HG02763 (cell line): ENCODE measurements at regions not wholly inside any gene's neighbourhood (a gene's known extent, or its start where the extent isn't known, plus 50 kb on each side); places are given as distances from the start of the nearest gene placed in this dataset.

Experiments used
- ATAC-seq: cut with Tn5 transposase; IDR thresholded peaks from one replicate; pipeline ENCODE4 v1.9.1; 2021; ENCODE audit warnings: mild to moderate bottlenecking, moderate library complexity; ENCODE audit not compliant: unreplicated experiment

DNA sequence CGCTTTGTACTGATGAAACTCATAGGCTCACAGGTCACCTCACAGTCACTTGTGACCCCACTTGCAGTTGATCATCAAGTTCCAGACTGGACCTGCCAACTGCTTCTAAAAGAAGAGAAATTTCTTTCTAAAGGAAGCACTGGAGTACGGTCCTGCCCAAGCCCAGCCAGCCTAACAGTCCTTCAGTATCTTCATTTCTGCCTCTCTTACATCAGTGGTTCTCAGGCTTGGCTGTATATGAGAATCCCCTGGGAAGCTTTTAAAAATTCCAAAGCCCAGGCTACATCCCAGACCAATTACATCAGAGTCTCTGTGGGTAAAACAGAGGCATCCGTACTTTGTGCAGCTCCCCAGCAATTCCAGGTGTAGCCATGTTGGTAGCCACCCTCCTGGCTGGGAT, 282.1 kb downstream of the NFIB start:
- no peak for ATAC-seq

DNA sequence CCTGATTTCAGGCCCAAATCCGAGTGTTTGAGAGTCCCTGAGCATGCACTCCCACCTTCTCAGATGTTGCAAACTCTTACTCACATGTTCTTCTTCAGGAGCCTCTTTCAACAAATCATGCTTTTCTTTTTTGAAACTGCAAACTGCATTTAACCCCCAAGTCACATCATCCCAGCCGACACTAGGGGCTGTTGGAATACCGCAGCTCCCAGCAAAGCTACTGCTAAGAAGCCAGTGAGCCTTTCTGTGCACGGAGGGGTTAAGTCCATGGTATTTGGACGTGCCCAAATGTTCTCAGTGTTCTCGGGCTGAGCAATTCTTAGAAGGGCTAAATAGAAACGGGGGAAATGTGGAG, 282.9 kb downstream of the NFIB start:
- ATAC-seq: no peak

DNA sequence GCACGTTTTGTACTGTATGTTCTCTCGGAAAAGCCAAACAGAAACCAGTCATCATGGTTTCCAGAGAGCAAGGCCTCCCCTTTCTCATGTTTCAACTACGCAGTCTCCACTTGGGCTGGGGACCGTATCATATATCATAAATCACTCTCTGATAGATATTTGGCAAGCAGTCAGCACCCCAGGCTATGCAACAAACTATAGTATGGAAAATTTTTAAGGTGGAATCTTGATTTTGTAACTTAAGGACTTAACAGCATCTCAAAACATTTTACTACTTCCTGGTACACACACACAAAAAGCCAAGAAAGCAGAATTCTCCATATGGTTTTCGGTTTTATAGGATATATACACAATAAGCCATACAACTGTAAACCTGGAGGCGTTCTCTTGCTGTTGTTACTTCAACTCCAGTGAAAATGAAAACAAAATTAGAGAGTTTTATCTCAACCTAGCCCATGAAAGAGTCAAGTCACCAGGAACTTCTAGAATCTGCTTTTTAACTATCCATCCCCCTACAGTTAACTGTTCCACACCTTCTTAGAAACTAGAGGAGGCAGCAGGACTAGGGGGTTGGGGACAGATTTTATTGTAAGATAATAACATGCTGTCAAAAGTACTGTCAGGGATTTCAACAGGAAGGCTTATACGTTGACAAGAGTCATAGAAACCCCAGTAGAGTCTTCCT, 283.4 kb downstream of the NFIB start:
- no peak for ATAC-seq

DNA sequence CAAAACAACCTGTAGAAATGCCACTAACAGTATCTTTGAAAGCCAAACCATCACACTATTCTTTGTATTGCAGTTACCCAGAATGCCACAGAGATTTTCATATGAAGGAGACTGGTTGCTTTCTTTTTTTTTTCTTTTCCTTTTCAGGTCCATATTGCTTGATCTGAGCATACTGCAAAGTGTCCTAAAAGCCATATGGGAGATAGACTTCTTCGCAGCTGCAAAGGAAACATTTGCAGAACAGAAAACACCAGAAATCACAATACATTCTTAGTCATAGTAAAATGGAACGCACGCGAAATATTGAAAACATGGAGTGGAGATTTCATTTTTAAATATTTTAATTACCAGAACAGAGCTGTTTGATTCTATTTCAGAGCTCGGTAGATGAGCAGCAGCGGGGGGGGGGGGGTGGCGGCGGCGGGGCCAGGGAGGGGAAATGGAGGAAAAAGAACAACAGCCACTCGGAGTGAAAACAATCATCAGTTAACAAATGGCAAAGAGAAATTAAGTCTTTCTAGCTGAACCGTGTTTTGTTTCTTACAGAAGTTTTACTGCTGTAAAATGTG, 284.1 kb downstream of the NFIB start:
- ATAC-seq: no peak

DNA sequence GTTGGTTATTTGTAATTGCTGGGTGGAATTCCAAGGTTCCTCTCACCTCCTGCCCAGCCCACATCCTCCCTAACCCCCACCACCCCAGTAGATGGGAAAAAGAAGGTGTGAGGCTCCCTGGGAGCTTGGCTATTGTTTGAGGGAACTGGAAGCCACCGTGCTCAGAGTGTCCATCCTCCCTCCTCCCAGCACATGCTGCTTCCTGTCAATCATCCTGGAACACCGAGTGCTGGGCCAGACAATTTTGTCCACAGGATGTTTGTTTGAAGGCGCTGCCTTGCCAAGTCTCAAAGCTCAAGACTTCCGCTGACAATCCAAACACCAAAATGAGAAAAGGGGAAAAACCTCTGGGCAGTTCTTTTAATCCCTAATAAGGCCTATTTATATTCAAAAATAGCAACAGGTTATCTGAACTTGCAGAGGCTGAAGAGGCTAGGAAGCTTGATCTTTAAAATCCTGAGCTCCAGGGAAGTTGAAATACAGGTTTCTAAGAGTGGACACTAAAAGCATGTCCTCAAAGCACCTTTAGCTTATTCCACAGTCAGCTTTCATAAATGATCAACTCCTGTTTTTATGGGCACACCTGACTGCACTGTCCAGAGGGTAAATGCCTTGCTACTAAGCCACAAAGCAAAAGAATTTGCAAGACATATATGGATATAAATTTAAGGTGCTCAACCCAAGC, 286.7 kb downstream of the NFIB start:
- ATAC-seq: no peak

DNA sequence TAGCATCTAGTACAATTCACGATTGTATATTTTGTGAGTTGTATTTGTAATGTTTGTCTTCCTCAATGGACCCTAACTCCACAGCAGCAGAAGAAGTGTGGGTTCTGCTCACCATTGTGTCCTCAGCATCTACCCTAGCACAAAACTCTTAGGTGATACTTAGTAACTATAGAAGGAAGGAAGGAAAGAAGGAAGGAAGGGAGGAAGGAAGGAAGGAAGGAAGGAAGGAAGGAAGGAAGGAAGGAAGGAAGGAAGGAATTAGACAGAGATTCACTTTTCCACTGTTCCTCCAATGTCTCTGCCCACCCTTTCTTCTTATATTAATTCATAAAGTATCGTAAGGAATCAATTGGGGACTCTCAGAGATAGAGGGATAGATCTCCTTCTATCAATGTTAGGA, 288.2 kb downstream of the NFIB start:
- ATAC-seq: no peak

DNA sequence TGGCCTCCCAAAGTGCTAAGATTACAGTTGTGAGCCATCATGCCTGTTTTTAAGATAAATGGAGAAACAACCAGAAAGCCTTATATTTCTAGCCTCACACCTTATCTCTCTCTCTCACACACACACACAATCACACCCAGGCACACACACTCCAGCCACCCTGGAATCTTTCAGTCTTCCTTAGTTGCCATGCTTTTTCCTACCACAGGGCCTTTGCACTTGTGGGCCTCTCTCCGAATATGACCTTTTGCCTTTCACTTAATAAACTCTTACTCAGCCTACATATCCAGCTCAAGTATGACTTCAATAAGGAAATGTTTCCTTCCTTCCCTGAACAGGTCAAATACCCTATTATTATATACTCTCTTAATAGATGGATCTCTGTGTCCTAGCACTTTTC, 290.7 kb downstream of the NFIB start:
- ATAC-seq: no peak

DNA sequence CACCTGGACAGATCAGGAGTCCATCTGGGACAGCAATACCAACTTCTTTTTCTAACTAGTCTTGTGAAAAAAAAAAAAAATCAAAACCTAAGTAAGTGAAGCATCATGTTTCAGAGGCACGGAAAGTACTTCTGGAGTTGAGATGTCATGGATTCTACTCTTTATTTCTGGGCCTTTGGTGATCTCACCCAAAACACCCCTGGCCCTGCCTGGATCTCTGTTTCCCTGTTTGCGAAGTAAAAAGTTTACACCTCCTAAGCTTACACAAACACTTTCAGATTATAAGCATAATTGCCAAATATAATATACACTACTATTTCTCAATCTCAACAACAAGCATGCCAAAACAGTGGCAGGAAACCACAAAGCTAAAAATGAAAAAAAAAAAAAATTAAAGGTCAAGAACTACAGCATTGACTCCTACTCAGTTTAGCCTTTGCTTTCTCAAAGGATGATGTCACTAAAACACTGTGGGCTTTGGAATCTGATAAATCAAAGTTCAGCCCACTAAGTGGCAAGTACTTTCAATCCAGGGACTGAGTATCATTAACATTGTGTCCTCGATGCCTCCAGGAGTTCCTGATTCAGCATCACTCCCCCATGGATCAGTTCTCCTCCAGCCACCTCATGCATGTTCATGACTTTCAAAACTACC, 291.9 kb downstream of the NFIB start:
- ATAC-seq: no peak

DNA sequence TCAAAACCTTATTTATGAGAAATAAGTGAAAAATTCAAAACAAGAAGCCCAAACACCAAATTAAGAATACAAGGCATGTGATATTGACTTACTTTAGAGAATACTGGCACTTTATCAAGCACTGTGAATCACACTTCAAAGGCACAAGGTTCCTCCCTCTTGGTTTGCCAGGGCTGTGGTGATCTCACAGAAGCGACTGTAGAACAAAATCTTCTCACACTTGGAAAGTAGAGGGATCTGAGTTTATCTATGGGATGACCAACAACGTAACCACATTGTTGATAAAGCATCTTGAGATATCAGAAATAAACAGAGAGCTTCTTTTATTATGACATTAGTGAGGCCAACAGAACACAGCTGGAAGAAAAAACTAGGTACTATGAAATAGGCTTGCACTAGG, 295.9 kb downstream of the NFIB start:
- ATAC-seq: no peak

DNA sequence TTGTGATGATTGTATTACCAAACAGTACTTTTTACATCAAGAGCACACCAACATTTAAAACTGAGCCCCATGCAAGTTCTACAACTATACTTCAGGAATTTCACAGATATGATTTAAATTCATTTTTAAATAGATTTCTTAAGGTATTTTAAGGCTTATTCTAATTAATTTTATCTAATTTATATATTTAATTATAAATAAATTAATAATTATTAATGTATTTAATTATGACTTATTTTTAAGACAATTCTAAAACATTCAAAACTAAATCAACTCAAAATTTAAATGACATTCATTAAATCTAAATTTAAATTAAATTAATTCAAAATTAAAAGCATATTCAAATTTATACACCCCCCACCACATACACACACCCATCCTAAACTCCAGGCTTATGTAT, 299.2 kb downstream of the NFIB start:
- ATAC-seq: no peak

DNA sequence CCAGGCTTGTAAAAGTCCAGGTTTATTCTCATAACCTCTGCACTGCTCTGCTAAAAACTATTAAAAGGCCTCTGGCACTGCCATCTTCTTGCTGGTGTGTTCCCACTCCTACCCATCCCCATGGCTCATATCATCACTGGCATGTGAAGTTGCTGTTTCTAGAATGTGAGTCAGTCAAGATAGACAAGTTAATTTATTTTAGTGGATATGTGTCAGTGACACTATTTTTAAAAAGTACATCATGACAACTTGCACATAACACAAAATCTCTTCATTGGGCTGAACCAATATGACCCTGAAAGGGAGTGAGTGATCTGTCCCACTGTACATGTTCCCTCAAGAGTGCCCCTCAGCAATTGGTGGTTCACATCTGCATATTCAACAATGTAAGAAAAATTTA, 299.7 kb downstream of the NFIB start:
- no peak for ATAC-seq

DNA sequence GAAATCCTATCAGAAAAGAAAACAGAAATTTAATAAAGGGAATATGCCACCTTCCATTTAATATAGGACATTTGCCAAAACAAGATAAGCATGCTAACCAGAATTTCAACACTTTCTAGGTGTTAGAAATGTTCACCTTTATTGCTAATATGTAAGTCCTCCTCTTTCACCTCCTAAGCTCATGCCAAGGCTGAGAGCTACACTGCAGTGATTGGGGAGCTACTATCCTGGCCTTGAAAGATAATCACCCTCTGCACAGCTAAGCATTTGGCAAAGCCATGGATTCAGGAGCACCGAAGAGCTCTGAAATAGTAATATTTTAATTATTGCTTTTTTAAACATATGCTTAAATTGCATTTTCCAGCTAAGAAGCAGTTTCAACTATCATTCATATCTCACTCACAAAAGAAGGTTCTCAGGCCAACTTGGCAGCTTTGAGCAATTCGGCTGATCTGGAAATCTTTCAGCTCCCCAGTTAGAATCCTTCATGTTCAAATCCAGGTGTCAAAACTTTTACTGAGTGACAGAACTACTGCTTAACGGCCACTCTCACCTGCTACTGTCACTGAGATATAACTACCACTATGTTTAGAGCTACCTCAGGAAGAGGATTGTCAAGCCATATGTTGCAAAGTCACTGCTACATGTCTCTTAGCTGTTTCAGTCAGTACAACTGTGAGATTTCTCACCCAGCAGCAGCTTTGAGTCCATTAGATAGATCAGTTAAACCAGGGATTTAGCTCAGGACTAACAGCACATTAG, 302.0 kb downstream of the NFIB start:
- no peak for ATAC-seq

DNA sequence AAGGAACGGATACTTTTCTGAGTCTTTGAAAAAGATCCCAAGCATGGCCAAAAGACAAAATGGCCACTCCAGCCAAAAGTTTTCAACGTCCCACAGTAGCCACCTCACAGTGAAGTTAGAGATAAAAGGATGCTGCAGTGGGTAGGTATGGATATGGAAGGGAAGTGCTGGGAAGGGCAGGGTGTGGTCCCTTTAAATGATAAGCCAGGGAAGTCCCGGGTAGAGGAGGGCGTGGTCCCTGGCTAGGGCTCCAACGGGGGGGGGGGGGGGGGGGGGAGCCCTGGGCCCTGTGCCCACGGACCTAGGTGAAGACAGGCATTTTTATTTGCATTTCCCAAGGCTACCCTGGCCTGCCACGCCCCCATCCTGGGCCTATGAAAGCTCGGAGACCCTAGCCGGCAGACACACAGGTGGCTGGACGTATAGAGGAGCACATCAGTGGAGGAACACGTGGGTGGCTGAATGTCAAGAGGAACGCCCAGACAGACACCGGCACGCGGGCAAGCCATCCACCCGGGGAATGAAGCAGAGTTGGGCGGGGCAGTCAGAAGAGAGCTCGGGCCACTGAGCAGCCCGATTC, 306.7 kb downstream of the NFIB start:
- ATAC-seq: no peak

DNA sequence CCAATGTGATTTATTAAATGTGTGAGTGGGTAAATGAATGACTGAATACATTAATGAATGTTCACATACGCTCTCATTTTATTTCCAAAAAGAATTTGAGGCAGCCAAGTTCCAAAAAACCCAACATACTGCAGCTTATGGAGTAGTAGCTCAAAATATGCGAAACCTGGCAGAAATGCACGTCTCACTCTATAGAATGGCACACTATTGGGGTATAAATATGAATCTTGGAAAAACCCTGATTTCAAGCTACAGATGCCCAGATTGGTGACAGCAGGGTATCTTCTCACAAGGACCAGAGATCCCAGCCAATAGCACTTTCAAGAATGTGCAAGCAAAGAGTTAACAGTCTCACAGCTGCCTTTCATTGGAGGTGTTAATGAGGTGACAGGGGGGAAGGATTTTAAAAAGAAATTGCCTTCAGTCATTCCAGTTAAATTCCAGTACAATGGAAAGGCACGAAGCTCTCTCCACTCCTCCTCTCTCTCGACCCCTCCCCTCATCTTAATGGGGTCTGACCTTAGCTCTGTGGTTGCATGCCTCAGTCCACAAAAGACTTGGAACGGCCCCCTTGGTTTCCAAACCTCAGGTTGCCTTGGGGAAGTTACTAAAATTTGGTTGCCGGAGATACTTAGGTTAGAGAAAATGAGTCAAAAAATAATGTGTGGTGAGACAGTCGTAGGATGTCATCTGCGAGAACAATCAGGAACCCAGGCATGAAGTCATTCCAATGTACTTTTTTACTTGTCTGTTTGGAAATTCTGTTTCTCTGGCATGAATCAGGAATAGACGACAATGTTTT, 307.4 kb downstream of the NFIB start:
- ATAC-seq: no peak

DNA sequence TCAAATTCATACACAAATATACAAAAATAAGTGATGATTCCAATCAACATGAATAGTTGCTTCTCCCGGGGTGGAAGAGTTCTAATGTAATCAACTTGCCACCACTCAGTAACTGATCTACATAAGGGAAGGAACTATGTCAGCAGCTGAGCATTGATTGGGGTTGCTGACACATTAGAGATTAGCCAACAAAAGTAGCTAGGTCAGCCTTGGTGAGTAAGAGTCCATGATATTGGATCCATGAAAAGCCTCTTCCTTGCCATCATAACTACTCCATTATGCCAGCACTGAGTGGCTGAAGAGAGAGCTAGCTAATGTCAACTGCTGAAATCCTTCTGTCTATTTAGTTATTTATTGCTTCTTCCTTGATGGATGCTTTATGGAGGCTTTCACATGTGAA, 309.8 kb downstream of the NFIB start:
- ATAC-seq: no peak

DNA sequence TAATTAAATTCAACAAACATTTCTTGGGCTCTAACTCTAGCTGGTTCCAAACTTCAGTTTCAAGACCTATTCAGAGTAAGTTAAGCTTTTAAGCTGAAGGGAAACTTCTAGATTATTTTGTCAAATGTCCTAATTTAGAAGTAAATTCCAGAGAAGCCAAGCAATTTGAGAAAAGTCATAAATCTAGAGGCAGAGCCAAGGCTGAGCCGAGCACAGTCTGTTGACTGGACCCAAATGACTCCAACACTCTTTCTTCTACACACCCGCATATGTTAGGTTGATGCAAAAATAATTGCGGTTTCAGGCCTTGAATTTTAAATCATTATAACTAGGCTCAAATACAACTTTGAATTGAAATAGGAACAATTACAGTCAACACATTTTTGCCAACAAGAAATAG, 319.7 kb downstream of the NFIB start:
- ATAC-seq: no peak

DNA sequence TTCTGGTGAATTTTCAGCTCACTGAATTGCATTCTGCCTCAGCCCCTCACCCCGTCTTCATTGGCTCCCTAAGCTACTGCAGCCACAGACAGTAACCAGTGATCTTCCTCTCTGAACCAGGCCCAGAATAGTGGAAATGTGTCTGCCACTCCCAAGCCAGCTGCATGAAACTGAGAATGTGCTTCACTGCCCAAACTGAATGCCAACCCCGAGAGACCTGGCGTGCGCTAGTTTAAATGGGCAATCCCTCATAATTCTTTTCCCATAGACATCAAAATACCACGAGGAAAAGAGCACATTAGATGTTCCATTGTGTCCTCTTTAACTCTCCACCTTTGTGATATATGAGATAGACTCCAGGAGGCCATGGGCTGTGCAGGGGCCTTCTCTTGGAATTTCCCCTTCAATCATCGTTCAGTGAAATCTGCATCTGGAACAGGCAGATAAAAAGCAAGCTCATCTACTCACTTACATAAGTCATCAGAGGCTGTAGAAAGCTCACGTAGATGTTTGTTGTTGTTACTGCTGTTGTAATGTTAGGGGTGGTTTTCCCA, 320.2 kb downstream of the NFIB start:
- no peak for ATAC-seq

DNA sequence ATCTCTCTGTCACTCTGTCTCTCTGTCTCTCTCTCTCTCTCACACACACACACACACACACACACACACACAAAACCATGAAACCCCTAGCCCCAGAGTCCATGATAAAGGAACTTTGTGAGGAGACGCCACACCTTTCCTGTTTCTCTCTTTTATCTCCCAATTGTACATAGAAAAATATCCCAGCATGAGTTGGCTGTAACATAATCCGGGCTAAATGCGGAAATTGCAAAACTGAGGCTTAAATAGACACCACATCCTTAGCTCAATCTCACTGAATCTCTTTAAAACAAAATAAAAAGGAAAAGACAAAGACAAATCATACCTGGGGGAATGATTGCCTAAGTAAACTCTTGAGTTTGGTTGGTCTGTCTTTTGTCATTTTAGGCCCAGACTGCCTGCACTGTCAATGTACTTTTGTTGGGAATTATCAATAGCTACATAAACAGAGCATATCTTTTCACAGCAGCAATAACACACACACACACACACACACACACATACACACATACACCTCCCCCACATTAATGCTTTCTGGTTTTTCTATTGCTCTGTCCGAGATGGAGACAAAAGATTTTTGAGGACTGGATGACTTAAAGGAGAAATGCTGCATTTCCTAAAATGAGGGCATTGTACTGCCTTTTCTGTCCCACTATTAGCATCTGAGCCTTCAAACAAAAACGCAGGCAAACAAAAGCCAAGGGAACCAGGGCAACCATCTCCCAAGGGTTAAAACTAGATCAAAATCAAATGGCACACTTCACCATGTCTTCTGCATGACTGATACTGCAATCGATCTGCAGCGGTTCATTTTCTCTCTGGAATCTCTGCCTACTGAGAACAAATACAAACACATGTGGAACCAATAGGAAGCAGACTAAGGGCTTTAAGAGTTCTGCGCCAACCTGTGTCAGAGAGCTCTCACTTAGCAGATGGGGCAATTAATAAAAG, 321.5 kb downstream of the NFIB start:
- ATAC-seq: no peak

DNA sequence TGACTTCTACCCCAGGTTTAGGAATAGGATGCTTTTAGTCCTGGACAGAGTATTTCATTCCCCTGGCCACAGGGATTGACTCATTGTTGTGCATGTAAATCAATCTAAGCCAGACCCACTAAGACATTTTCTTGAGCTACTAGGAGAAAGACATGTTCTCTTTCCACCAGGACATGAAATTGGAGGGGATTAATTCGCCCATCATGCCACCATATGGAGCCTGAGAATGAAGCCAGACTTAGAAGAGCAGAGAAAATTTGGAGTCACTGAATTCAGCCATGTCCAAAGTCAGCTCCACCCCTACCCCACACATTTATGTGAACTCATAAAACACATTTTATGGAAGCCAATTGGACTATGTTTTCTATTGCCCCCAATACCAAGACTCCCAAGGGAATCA, 322.5 kb downstream of the NFIB start:
- ATAC-seq: no peak
